H1 (cell line): ENCODE measurements at regions not wholly inside any gene's neighbourhood (a gene's known extent, or its start where the extent isn't known, plus 50 kb on each side); places are given as distances from the start of the nearest gene placed in this dataset. TPM values are rescaled to one million over a fixed set of nuclear protein-coding genes. Genes with fewer than 3 reads are reported as not detected.

ENCODE experiments used
- microRNA-seq, 2 experiments: library from miRNA; unstranded; fragments of <30 nt; microRNA quantifications; one replicate each; pipeline versions ENCODE4 to v1.2.0, GENCODE V29; 2016 to 2020; ENCODE audit warnings: borderline microRNAs expressed in 2 of 2, borderline number of aligned reads in 2 of 2, borderline replicate concordance in 1 of 2
- small RNA-seq: library from polyadenylated mRNA; stranded (forward); fragments of <200 nt; extraction: miRNeasy Mini kit (QIAGEN cat#:217004); gene quantifications from one replicate; pipeline ENCODE3, GENCODE V24; 2013; ENCODE audit not compliant: insufficient read depth
- TF ChIP-seq, protein P1 (sequence below), 3 experiments: IDR thresholded peaks; 1 replicate in 2 of 3; 2 replicates in 1 of 3; pipeline versions ENCODE4 v1.5.1 to v1.6.1; 2011; ENCODE audit warnings: low read length in 3 of 3, mild to moderate bottlenecking in 3 of 3, inconsistent platforms in 2 of 3, low read depth in 1 of 3, moderate library complexity in 1 of 3; ENCODE audit not compliant: insufficient read depth in 1 of 3; ENCODE audit errors: control extremely low read depth in 1 of 3

- TF ChIP-seq, protein P1, sequence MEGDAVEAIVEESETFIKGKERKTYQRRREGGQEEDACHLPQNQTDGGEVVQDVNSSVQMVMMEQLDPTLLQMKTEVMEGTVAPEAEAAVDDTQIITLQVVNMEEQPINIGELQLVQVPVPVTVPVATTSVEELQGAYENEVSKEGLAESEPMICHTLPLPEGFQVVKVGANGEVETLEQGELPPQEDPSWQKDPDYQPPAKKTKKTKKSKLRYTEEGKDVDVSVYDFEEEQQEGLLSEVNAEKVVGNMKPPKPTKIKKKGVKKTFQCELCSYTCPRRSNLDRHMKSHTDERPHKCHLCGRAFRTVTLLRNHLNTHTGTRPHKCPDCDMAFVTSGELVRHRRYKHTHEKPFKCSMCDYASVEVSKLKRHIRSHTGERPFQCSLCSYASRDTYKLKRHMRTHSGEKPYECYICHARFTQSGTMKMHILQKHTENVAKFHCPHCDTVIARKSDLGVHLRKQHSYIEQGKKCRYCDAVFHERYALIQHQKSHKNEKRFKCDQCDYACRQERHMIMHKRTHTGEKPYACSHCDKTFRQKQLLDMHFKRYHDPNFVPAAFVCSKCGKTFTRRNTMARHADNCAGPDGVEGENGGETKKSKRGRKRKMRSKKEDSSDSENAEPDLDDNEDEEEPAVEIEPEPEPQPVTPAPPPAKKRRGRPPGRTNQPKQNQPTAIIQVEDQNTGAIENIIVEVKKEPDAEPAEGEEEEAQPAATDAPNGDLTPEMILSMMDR (IDR thresholded peaks at IDR 0.05; ENCODE audit: control extremely low read depth in 1 of 3, insufficient read depth in 1 of 3, low read depth in 1 of 3, low read length in 3 of 3): no peak
- TF ChIP-seq, all 59 proteins: peak for 0
These were observed 49.9 kb upstream of the TMPO start (continued) for GRCh38 chr12:98465505-98465904.

Small RNA genes lying in the stretch of these regions (microRNA-seq; reads per million reads assigned to microRNA genes)
- gene MIR4303 (0 reads per million in 2 experiments), gene MIR4495 (0 reads per million in 2 experiments)

Small RNA genes lying in the stretch of these regions (small RNA-seq; reads per million reads assigned to genes)
- not detected for gene AC018659.1
- not detected for gene MIR4303
- gene MIR4495: not detected
- not detected for gene RNU4-41P
- gene RNU6-36P: not detected
